ENCODE measurements at regions not wholly inside any gene's neighbourhood (a gene's known extent, or its start where the extent isn't known, plus 50 kb on each side); places are given as distances from the start of the nearest gene placed in this dataset.

DNA sequence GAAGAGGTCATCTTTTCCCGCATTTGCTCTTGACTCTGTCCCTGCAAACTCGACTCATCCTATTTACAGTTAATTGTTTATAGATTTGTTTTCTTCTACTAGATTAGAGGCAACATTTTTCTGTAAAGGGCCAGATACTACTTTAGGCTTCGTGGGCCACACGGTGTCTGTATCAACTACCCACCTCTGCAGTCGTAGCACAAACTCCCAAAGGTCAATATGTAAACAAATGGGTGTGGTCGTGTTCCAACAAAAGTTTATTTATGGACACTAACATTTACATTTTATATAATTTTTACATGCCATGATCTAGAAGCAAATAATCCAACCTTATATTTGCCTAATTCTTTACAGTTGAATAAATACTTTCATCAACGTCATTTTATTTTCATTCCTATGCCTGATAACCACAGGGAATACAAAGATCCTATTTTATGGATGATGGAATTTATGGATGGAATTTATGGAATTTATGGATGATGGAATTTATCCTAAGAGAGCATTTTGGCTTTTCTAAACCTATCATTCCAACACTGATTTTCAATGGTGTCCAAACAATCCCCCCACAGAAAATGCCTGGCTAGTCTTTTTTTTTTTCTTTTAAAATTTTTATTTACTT lies 232.8 kb downstream of the MYLK4 start:
- TF ChIP-seq CTCF (IDR thresholded peaks at IDR 0.05): no peak
- no peak for TF ChIP-seq POLR2A (IDR thresholded peaks at IDR 0.05)

Measured in adrenal gland (tissue), 5 donors.